Cerebellar cortex (tissue), 1 donor: ENCODE measurements at regions not wholly inside any gene's neighbourhood (a gene's known extent, or its start where the extent isn't known, plus 50 kb on each side); places are given as distances from the start of the nearest gene placed in this dataset.

ENCODE experiments used
- DNase-seq: peaks from one replicate; pipeline ENCODE4 v3.0.0-alpha.2; 2015; ENCODE audit warnings: low spot score

GRCh38 chr13:73397496-73398305 lies 338.9 kb downstream of the KLF5 start:
- no peak for DNase-seq

- DNase-seq = no peak
Measured at GRCh38 chr13:73394066-73394465, 335.3 kb downstream of the KLF5 start.

- no peak for DNase-seq
Measured at GRCh38 chr13:73390100-73390499, 331.3 kb downstream of the KLF5 start.

GRCh38 chr13:73388586-73388985 lies 329.8 kb downstream of the KLF5 start:
- DNase-seq = no peak

GRCh38 chr13:73387318-73387717 lies 328.5 kb downstream of the KLF5 start:
- peak; percentile 62 for DNase-seq

- no peak for DNase-seq
Measured at GRCh38 chr13:73385848-73386247, 327.0 kb downstream of the KLF5 start.

- DNase-seq = no peak
Measured at GRCh38 chr13:73372666-73373627, 314.1 kb downstream of the KLF5 start.

GRCh38 chr13:73370066-73370465 lies 311.3 kb downstream of the KLF5 start:
- DNase-seq = no peak

- DNase-seq = no peak
Measured at GRCh38 chr13:73369095-73369494, 310.3 kb downstream of the KLF5 start.

- DNase-seq = no peak
Measured at GRCh38 chr13:73368608-73369007, 309.8 kb downstream of the KLF5 start.

- no peak for DNase-seq
Measured at GRCh38 chr13:73367886-73368285, 309.1 kb downstream of the KLF5 start.

- DNase-seq = no peak
Measured at GRCh38 chr13:73366241-73366640, 307.4 kb downstream of the KLF5 start.

GRCh38 chr13:73365681-73366080 lies 306.9 kb downstream of the KLF5 start:
- no peak for DNase-seq

- DNase-seq = no peak
Measured at GRCh38 chr13:73365252-73365651, 306.4 kb downstream of the KLF5 start.

GRCh38 chr13:73364736-73365135 lies 305.9 kb downstream of the KLF5 start:
- DNase-seq = no peak

- no peak for DNase-seq
Measured at GRCh38 chr13:73358606-73359095, 299.8 kb downstream of the KLF5 start.

GRCh38 chr13:73355134-73355533 lies 296.3 kb downstream of the KLF5 start:
- no peak for DNase-seq

GRCh38 chr13:73351730-73352129 lies 292.9 kb downstream of the KLF5 start:
- no peak for DNase-seq

GRCh38 chr13:73341748-73342147 lies 282.9 kb downstream of the KLF5 start:
- DNase-seq = no peak

- no peak for DNase-seq
Measured at GRCh38 chr13:73340069-73340468, 281.3 kb downstream of the KLF5 start.

- DNase-seq = no peak
Measured at GRCh38 chr13:73339086-73339485, 280.3 kb downstream of the KLF5 start.

GRCh38 chr13:73338389-73338788 lies 279.6 kb downstream of the KLF5 start:
- no peak for DNase-seq

GRCh38 chr13:73337532-73337931 lies 278.7 kb downstream of the KLF5 start:
- no peak for DNase-seq
